GM12875 (cell line): ENCODE measurements at regions not wholly inside any gene's neighbourhood (a gene's known extent, or its start where the extent isn't known, plus 50 kb on each side); places are given as distances from the start of the nearest gene placed in this dataset.

Experiments used
- H3K4me3 ChIP-seq: one replicate; pipeline ENCODE4 v1.5.1; 2011; ENCODE audit warnings: low read depth, low read length, control low read depth
- TF ChIP-seq, protein P1 (sequence below): IDR thresholded peaks from 2 replicates; pipeline ENCODE4 v1.5.1; 2011; ENCODE audit warnings: low read depth, mild to moderate bottlenecking, control low read depth, inconsistent platforms, low read length, moderate library complexity, borderline replicate concordance; ENCODE audit not compliant: insufficient read depth

GRCh38 chr9:130755377-130756007, 61.9 kb downstream of the EXOSC2 start:
- H3K4me3 ChIP-seq: no peak overlapping the region
- TF ChIP-seq, protein P1, sequence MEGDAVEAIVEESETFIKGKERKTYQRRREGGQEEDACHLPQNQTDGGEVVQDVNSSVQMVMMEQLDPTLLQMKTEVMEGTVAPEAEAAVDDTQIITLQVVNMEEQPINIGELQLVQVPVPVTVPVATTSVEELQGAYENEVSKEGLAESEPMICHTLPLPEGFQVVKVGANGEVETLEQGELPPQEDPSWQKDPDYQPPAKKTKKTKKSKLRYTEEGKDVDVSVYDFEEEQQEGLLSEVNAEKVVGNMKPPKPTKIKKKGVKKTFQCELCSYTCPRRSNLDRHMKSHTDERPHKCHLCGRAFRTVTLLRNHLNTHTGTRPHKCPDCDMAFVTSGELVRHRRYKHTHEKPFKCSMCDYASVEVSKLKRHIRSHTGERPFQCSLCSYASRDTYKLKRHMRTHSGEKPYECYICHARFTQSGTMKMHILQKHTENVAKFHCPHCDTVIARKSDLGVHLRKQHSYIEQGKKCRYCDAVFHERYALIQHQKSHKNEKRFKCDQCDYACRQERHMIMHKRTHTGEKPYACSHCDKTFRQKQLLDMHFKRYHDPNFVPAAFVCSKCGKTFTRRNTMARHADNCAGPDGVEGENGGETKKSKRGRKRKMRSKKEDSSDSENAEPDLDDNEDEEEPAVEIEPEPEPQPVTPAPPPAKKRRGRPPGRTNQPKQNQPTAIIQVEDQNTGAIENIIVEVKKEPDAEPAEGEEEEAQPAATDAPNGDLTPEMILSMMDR: no peak

GRCh38 chr9:130756037-130756436, 62.5 kb downstream of the EXOSC2 start:
- TF ChIP-seq, protein P1: no peak
- no peak overlapping the region for H3K4me3 ChIP-seq

DNA sequence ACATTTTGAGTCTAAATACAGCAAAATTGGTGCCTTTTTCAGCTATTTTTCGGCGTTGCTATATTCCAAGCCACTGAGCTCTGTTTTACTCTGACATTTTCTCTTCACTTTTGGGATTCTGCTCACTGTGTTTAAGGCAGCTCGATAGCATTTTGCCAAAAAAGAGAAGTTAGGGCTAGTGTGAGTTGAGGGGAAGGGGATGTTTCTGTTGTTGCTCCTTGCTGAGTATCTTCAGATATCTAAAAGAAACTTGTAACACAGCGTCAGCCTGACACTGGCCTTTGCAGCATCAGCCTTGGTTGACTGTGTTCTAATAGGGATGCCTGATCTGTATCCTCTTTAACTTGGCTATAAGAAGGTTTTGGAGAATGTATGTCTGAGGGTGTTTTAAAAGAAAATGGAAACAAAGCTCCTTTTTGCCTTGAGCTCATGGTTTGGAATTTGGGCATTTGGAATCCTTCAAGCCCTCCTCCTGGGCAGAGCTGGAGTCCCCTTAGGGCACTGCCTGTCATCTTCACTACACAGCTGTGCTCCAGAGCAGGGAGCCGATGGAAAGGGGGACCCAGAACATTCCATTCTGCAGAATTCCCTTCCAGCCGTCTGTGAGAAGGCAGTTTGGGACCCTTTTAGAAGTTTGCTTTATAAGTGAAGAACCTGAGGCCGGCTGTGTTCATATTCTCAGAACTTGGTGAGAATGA, 63.0 kb downstream of the EXOSC2 start:
- TF ChIP-seq, protein P1: no peak
- H3K4me3 ChIP-seq: no peak overlapping the region

- H3K4me3 ChIP-seq: no peak overlapping the region
- TF ChIP-seq, protein P1: no peak
These were observed 66.2 kb downstream of the EXOSC2 start for GRCh38 chr9:130759738-130760137.

GRCh38 chr9:130763331-130764171, 70.0 kb downstream of the EXOSC2 start:
- TF ChIP-seq, protein P1: no peak
- no peak overlapping the region for H3K4me3 ChIP-seq

- TF ChIP-seq, protein P1: no peak
- no peak overlapping the region for H3K4me3 ChIP-seq
These were observed 69.7 kb upstream of the ABL1 start for GRCh38 chr9:130765137-130766020.
